ENCODE measurements at regions not wholly inside any gene's neighbourhood (a gene's known extent, or its start where the extent isn't known, plus 50 kb on each side); places are given as distances from the start of the nearest gene placed in this dataset.

- no peak for TF ChIP-seq SUZ12 (IDR thresholded peaks at IDR 0.05; ENCODE audit: extremely low read depth, insufficient read depth, insufficient read length)
- no peak for TF ChIP-seq ZNF274 (IDR thresholded peaks at IDR 0.05; ENCODE audit: low read depth, low read length)
Observed at GRCh38 chr9:1284727-1285126, 234.6 kb downstream of the DMRT2 start.

All from NT2/D1 (cell line).